Keratinocyte (primary cell): ENCODE measurements at regions not wholly inside any gene's neighbourhood (a gene's known extent, or its start where the extent isn't known, plus 50 kb on each side); places are given as distances from the start of the nearest gene placed in this dataset.

Source experiments
- DNase-seq: peaks from one replicate; pipeline ENCODE4 v3.0.0-alpha.2; 2011; ENCODE audit warnings: low read depth, missing footprints, low spot score
- FAIRE-seq: peaks from 2 replicates; lab custom pipeline; 2011; peaks lifted over from hg19 to GRCh38; lab: Jason Lieb, UNC
- H2AFZ ChIP-seq: 2 replicates; pipeline ENCODE4 v1.6.0; 2012; ENCODE audit warnings: low read length, control low read depth, inconsistent platforms; ENCODE audit not compliant: control insufficient read depth
- H3K27ac ChIP-seq: 2 replicates; pipeline ENCODE4 v1.5.1; 2011; ENCODE audit warnings: low read length; ENCODE audit not compliant: control insufficient read depth, insufficient read depth
- H3K27me3 ChIP-seq: 3 replicates; pipeline ENCODE4 v1.6.0; 2011; ENCODE audit warnings: low read length; ENCODE audit not compliant: control insufficient read depth, insufficient read depth; ENCODE audit errors: extremely low read depth
- H3K36me3 ChIP-seq, 2 experiments: 2 replicates in 1 of 2; 3 replicates in 1 of 2; pipeline ENCODE4 v1.5.1; 2011; ENCODE audit warnings: low read length in 2 of 2, mild to moderate bottlenecking in 1 of 2; ENCODE audit not compliant: control insufficient read depth in 2 of 2, insufficient read depth in 2 of 2; ENCODE audit errors: extremely low read depth in 1 of 2
- H3K4me1 ChIP-seq: 3 replicates; pipeline ENCODE4 v1.5.1; 2011; ENCODE audit warnings: low read length; ENCODE audit not compliant: control insufficient read depth, insufficient read depth; ENCODE audit errors: extremely low read depth
- H3K4me2 ChIP-seq: 3 replicates; pipeline ENCODE4 v1.6.0; 2011; ENCODE audit warnings: low read depth, low read length; ENCODE audit not compliant: control insufficient read depth, insufficient read depth; ENCODE audit errors: extremely low read depth
- H3K4me3 ChIP-seq, 3 experiments: fragments of 200-600 bp in 1 of 3; sonication (generic) in 1 of 3; 2 replicates in 2 of 3; 3 replicates in 1 of 3; pipeline ENCODE4 v1.5.1; 2011 to 2016; ENCODE audit warnings: low read length in 3 of 3, mild to moderate bottlenecking in 3 of 3, control low read depth in 2 of 3, inconsistent platforms in 1 of 3, low read depth in 1 of 3, mixed read lengths in 1 of 3, mixed run types in 1 of 3, moderate library complexity in 1 of 3; ENCODE audit not compliant: control insufficient read depth in 2 of 3, insufficient read depth in 2 of 3; ENCODE audit errors: extremely low read depth in 1 of 3
- H3K79me2 ChIP-seq: 2 replicates; pipeline ENCODE4 v1.6.0; 2012; ENCODE audit warnings: low read length; ENCODE audit not compliant: control insufficient read depth, insufficient read depth
- H3K9ac ChIP-seq: 3 replicates; pipeline ENCODE4 v1.6.0; 2011; ENCODE audit warnings: low read length; ENCODE audit not compliant: control insufficient read depth, insufficient read depth; ENCODE audit errors: extremely low read depth
- H3K9me1 ChIP-seq: 3 replicates; pipeline ENCODE4 v1.6.0; 2011; ENCODE audit warnings: low read length; ENCODE audit not compliant: control insufficient read depth, insufficient read depth; ENCODE audit errors: extremely low read depth
- H3K9me3 ChIP-seq: 2 replicates; pipeline ENCODE4 v1.5.1; 2012; ENCODE audit warnings: low read depth, low read length; ENCODE audit not compliant: control insufficient read depth
- H4K20me1 ChIP-seq: 3 replicates; pipeline ENCODE4 v1.6.0; 2011; ENCODE audit warnings: low read length; ENCODE audit not compliant: control insufficient read depth, insufficient read depth; ENCODE audit errors: extremely low read depth
- CTCF ChIP-seq, 3 experiments: IDR thresholded peaks in 1 of 3; conservative IDR thresholded peaks in 1 of 3; optimal IDR thresholded peaks in 1 of 3; 2 replicates in 2 of 3; 3 replicates in 1 of 3; pipeline versions ENCODE3 to v1.5.1; 2011; ENCODE audit warnings: low read length in 3 of 3, mild to moderate bottlenecking in 3 of 3, moderate library complexity in 2 of 3, control low read depth in 1 of 3, inconsistent platforms in 1 of 3; ENCODE audit not compliant: insufficient read depth in 2 of 3; ENCODE audit errors: extremely low read depth in 1 of 3
- EZH2 ChIP-seq: IDR thresholded peaks from one replicate; pipeline ENCODE4 v1.6.1; 2012; ENCODE audit warnings: inconsistent platforms, mild to moderate bottlenecking, low read length, moderate library complexity
- dilution Hi-C: fragments of 300-500 bp; cut with MboI; formaldehyde crosslinking; loops from one replicate; pipeline ENCODE4 v1.7.0; 2020; ENCODE audit warnings: low sequenced_read_pairs; ENCODE audit not compliant: extremely low pct_ligation_motif_present

GRCh38 chr14:65928995-65929394 is 516.5 kb downstream of the FUT8 start:
- H3K9me3 ChIP-seq, result no peaks in the 10 kb centered on the region
- no peak overlapping the region for H3K9ac ChIP-seq
- FAIRE-seq, result no peak
- H3K36me3 ChIP-seq, result no peaks in the 10 kb centered on the region
- no peak overlapping the region for H3K27ac ChIP-seq
- H2AFZ ChIP-seq, result no peak overlapping the region
- peaks cover 17% of the 10 kb centered on the region for H3K27me3 ChIP-seq
- no peak overlapping the region for H3K4me3 ChIP-seq
- TF ChIP-seq EZH2 (no peak), CTCF (optimal IDR thresholded peaks at IDR 0.05 in 1 of 3, IDR thresholded peaks at IDR 0.05 in 1 of 3, conservative IDR thresholded peaks at IDR 0.05 in 1 of 3; ENCODE audit: extremely low read depth in 1 of 3, insufficient read depth in 2 of 3, low read length in 3 of 3) (no peak)
- no peaks in the 10 kb centered on the region for H4K20me1 ChIP-seq
- no peak overlapping the region for H3K4me2 ChIP-seq
- dilution Hi-C loops, result no loop called here
- no peaks in the 10 kb centered on the region for H3K9me1 ChIP-seq
- no peak for DNase-seq
- H3K4me1 ChIP-seq, result no peaks in the 10 kb centered on the region
- no peaks in the 10 kb centered on the region for H3K79me2 ChIP-seq

- no peak for DNase-seq
- no peaks in the 10 kb centered on the region for H3K9me1 ChIP-seq
- H3K4me1 ChIP-seq, result no peaks in the 10 kb centered on the region
- dilution Hi-C loops, result no loop called here
- H3K27ac ChIP-seq, result no peak overlapping the region
- TF ChIP-seq EZH2, result no peak
- no peak for TF ChIP-seq CTCF (optimal IDR thresholded peaks at IDR 0.05 in 1 of 3, IDR thresholded peaks at IDR 0.05 in 1 of 3, conservative IDR thresholded peaks at IDR 0.05 in 1 of 3; ENCODE audit: extremely low read depth in 1 of 3, insufficient read depth in 2 of 3, low read length in 3 of 3)
- H3K36me3 ChIP-seq, result no peaks in the 10 kb centered on the region
- no peaks in the 10 kb centered on the region for H3K79me2 ChIP-seq
- H3K27me3 ChIP-seq, result peaks cover 4% of the 10 kb centered on the region
- H2AFZ ChIP-seq, result no peak overlapping the region
- H3K4me2 ChIP-seq, result no peak overlapping the region
- H3K9ac ChIP-seq, result no peak overlapping the region
- FAIRE-seq, result no peak
- no peak overlapping the region for H3K4me3 ChIP-seq
- H4K20me1 ChIP-seq, result no peaks in the 10 kb centered on the region
- H3K9me3 ChIP-seq, result no peaks in the 10 kb centered on the region
These were observed 521.0 kb downstream of the FUT8 start for GRCh38 chr14:65933400-65934069.
